ENCODE measurements at regions not wholly inside any gene's neighbourhood (a gene's known extent, or its start where the extent isn't known, plus 50 kb on each side); places are given as distances from the start of the nearest gene placed in this dataset.

DNA sequence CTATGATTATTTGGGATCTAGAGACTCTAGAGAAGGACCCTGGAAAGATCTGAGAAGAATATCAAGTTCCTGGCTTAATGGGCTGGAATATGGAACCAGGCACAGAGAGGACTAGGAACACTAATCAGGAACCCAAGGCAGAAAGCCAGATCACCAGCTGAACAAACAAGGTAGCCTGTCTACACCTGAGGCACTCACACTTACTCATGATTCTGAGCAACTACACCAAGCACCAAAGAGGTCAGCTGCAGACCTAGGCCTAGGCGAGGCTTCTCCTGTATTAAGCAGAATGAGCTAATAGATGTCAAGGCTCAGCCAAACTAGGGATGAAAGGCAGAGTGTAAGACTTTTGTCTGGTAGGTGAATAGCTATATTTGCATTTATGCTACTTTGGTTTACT, 368.1 kb downstream of the LTN1 start:
- no peak for DNase-seq (ENCODE audit: low read depth)
- TF ChIP-seq, protein P1, sequence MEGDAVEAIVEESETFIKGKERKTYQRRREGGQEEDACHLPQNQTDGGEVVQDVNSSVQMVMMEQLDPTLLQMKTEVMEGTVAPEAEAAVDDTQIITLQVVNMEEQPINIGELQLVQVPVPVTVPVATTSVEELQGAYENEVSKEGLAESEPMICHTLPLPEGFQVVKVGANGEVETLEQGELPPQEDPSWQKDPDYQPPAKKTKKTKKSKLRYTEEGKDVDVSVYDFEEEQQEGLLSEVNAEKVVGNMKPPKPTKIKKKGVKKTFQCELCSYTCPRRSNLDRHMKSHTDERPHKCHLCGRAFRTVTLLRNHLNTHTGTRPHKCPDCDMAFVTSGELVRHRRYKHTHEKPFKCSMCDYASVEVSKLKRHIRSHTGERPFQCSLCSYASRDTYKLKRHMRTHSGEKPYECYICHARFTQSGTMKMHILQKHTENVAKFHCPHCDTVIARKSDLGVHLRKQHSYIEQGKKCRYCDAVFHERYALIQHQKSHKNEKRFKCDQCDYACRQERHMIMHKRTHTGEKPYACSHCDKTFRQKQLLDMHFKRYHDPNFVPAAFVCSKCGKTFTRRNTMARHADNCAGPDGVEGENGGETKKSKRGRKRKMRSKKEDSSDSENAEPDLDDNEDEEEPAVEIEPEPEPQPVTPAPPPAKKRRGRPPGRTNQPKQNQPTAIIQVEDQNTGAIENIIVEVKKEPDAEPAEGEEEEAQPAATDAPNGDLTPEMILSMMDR (IDR thresholded peaks at IDR 0.05; ENCODE audit: low read depth, low read length, missing control alignments), result no peak
- no peak overlapping the region for H3K4me3 ChIP-seq (ENCODE audit: low read depth, low read length)
- in situ Hi-C loops (cut with HindIII; ENCODE audit: low sequenced_read_pairs), result no loop called here

DNA sequence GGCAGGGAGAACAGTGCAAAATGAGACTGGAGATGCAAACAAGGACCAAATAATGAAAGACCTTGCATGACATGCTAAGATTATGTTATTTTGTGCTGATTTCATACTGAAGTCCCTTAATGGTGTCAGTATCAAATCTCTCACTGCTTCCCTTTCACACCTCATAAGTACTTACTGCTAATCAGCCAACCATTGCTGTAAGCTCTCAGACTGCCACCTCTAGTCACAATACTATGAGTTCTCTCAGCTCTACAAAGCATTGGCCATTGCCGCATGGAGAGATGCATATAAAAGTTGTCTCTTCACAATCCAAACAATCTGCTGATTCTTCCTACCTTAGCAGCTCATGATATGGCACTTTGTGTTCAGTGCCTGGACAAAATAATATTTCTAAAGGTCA, 375.4 kb downstream of the LTN1 start:
- in situ Hi-C loops (cut with HindIII; ENCODE audit: low sequenced_read_pairs), result no loop called here
- no peak for DNase-seq (ENCODE audit: low read depth)
- TF ChIP-seq, protein P1 (IDR thresholded peaks at IDR 0.05; ENCODE audit: low read depth, low read length, missing control alignments), result no peak

DNA sequence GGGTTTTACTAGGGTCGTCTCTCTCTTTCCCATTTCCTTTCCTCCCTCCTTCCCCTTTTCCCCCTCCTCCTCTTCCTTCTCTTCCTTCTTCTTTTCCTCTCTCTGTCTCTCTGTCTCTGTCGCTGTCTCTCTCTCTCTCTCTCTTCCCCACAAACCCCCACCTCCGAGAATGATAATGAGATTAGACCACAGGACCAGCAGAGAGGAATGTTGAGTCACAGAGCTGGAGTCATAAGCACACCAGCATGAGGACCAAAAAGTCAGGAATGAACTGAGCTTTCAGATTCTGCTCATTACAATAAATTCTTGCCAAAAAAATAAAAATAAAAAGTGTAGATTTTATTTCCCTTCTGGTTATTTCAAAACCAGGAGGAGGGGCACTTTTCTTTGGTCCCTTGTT, 377.4 kb downstream of the LTN1 start:
- H3K4me3 ChIP-seq (ENCODE audit: low read depth, low read length), result no peak overlapping the region
- TF ChIP-seq, protein P1 (IDR thresholded peaks at IDR 0.05; ENCODE audit: low read depth, low read length, missing control alignments), result no peak
- in situ Hi-C loops (cut with HindIII; ENCODE audit: low sequenced_read_pairs), result no loop called here
- peak; percentile 75 for DNase-seq (ENCODE audit: low read depth)

More for the DNA sequence above, 375.4 kb downstream of the LTN1 start:
- H3K4me3 ChIP-seq (ENCODE audit: low read depth, low read length), result no peak overlapping the region

DNA sequence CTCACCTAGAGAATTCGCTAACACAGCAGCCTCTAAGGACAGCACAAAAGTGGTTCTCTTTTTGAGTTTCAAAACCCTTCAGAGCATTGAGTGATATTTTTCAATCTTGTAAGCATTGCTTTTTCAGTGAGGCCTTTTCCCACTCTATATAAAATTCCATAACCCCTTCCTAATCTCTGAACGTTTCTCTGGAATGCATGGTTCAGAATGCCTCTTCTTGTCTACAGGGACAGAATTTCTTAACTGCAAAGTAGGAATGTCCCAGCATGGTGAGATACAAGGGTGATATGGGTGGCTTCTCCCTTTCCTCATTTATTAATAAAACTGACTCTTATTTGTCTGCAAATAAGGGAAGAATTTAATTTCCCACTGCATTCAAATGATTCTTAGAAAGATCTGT, 377.9 kb downstream of the LTN1 start:
- DNase-seq (ENCODE audit: low read depth), result no peak
- H3K4me3 ChIP-seq (ENCODE audit: low read depth, low read length), result no peak overlapping the region
- in situ Hi-C loops (cut with HindIII; ENCODE audit: low sequenced_read_pairs), result no loop called here
- TF ChIP-seq, protein P1 (IDR thresholded peaks at IDR 0.05; ENCODE audit: low read depth, low read length, missing control alignments), result no peak

DNA sequence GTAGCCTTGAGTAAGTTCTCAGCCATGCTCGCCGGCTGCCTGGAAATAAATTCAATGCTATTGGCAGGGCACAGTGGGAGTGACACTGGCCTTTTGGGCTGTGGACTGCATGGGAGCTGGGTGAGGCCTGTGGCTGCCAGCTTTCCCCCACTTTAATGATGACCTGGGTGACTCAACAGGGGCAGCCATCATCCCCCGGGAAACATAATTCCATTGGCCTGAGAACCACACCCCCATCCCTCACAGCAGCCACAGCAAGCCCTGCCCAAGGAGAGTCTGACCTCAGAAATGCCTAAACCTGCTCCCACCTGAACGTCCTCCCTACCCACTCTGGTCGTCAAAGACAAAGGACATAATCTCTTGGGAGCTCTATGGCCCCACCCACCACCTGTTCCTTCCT, 384.0 kb downstream of the LTN1 start:
- no peak for DNase-seq (ENCODE audit: low read depth)
- H3K4me3 ChIP-seq (ENCODE audit: low read depth, low read length), result no peak overlapping the region
- TF ChIP-seq, protein P1 (IDR thresholded peaks at IDR 0.05; ENCODE audit: low read depth, low read length, missing control alignments), result no peak
- in situ Hi-C loops (cut with HindIII; ENCODE audit: low sequenced_read_pairs), result no loop called here

DNA sequence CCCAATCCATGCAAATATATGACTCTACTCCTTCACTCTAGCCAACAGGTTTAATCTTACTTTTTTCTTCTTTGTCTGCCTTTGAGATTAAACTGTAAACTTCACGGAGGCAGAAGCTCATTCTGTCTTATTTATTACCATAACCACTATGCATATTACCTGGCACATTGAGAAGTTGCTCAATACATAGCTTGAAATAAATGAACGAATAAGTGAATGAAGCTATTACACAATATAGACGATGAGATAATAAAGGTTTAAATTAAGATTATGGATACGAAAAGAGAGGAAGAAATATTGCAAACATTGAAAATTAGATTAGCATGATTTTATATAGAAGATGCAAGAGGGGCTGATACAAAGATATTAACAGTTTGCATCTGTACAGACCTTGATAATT, 385.1 kb downstream of the LTN1 start:
- no peak overlapping the region for H3K4me3 ChIP-seq (ENCODE audit: low read depth, low read length)
- no peak for DNase-seq (ENCODE audit: low read depth)
- in situ Hi-C loops (cut with HindIII; ENCODE audit: low sequenced_read_pairs), result no loop called here
- TF ChIP-seq, protein P1 (IDR thresholded peaks at IDR 0.05; ENCODE audit: low read depth, low read length, missing control alignments), result no peak

Data from astrocyte of the cerebellum (primary cell).